Natural killer cell (primary cell): ENCODE measurements at regions not wholly inside any gene's neighbourhood (a gene's known extent, or its start where the extent isn't known, plus 50 kb on each side); places are given as distances from the start of the nearest gene placed in this dataset.

Source experiments
- ATAC-seq, 3 donors: fragments of 150-1000 bp in 2 of 3; fragments of 200-7000 bp in 1 of 3; cut with Tn5 transposase; 1 replicate in 1 of 3; 2 replicates in 2 of 3; pipeline ENCODE4 v1.10.0; 2021; ENCODE audit warnings: mild to moderate bottlenecking in 2 of 3, moderate library complexity in 2 of 3
- DNase-seq, 2 donors: peaks; one replicate each; pipeline versions ENCODE4 v3.0.0 to v3.0.0-alpha.2; 2013 to 2021; ENCODE audit warnings: mixed read lengths in 1 of 2
- H3K27ac ChIP-seq: one replicate; pipeline ENCODE4 v1.5.1; 2013; ENCODE audit warnings: mild to moderate bottlenecking, low read length
- H3K27me3 ChIP-seq: one replicate; pipeline ENCODE4 v1.6.1; 2013; ENCODE audit warnings: low read length; ENCODE audit not compliant: control insufficient read depth, insufficient read depth
- H3K36me3 ChIP-seq: one replicate; pipeline ENCODE4 v1.6.1; 2013; ENCODE audit warnings: low read length; ENCODE audit not compliant: control insufficient read depth, insufficient read depth
- H3K4me1 ChIP-seq: one replicate; pipeline ENCODE4 v1.6.1; 2013; ENCODE audit warnings: low read length; ENCODE audit not compliant: control insufficient read depth, insufficient read depth
- H3K4me3 ChIP-seq: one replicate; pipeline ENCODE4 v1.5.1; 2013; ENCODE audit warnings: low read length
- H3K9me3 ChIP-seq: one replicate; pipeline ENCODE4 v1.6.1; 2013; ENCODE audit warnings: low read length; ENCODE audit not compliant: control insufficient read depth, insufficient read depth
- H3K27ac Mint-ChIP-seq, 2 donors: one replicate each; pipeline ENCODE4 v1.8.0; 2022; ENCODE audit warnings: mild to moderate bottlenecking in 2 of 2, mixed read lengths in 2 of 2, moderate library complexity in 1 of 2
- H3K27me3 Mint-ChIP-seq, 2 donors: one replicate each; pipeline ENCODE4 v1.8.0; 2022; ENCODE audit warnings: low read depth in 2 of 2, mixed read lengths in 2 of 2
- H3K36me3 Mint-ChIP-seq: one replicate; pipeline ENCODE4 v1.8.0; 2022; ENCODE audit warnings: mixed read lengths
- H3K4me1 Mint-ChIP-seq, 2 donors: one replicate each; pipeline ENCODE4 v1.8.0; 2022; ENCODE audit warnings: mixed read lengths in 2 of 2
- H3K4me3 Mint-ChIP-seq: one replicate; pipeline ENCODE4 v1.8.0; 2022; ENCODE audit warnings: mild to moderate bottlenecking, moderate library complexity, mixed read lengths
- H3K9me3 Mint-ChIP-seq, 2 donors: one replicate each; pipeline ENCODE4 v1.8.0; 2022; ENCODE audit warnings: mixed read lengths in 2 of 2
- WGBS: methylation state at CpG from one replicate; pipeline ENCODE4 v1.1.7; 2013; ENCODE audit warnings: missing lambda C conversion rate; ENCODE audit not compliant: insufficient coverage; 5-methylcytosine and 5-hydroxymethylcytosine counted together
- intact Hi-C: fragments of 100-400 bp; cut with micrococcal nuclease; formaldehyde crosslinking; loops from one replicate; pipeline ENCODE4 v1.14.2; 2022
- TF ChIP-seq, protein P1 (sequence below): fragments of 200-600 bp; IDR thresholded peaks from one replicate; pipeline ENCODE4 v1.8.0; 2022; ENCODE audit warnings: antibody characterized with exemption

DNA sequence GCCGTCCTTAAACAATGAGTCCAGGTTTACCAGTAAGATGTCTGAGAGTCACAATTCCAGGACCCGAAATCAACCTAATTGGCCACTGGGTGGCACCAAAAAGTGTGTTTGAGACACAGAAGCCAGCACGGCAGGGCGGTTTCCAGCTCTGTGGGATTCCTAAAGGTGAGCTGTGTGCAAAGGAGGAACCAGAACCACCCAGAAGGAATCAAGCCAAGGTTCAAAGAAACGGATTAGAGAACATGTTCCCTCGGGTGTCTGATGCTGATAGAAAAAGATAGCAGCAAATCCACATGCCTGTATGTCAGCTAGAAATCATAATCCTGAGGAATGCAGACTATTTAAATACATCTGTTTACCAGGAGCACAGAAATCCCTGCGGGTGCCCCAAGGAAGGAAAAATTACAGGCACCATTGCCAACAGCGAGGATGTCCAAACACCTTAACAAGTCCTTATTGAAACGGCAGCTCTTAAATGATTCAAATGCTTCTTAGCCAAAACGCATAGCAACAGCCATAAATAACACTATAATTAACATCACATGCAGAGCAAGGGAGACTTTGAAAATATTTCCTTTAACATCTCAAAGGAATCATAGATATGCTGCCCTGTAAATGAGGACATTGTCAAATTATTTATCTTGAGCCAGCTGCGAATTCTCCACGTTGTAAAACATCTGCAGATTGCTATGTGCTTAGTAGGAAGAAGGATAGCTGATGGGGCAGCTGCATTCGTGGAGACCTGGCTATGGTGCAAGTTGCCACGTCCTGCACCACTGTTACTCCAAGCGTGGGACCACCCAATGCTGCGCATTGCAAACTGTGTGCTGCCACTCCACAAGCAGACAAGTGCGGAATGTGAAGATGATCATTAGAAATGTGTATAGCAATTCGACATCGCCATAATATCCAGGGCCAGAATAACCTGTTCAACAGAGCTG, 318.7 kb upstream of the NCKAP5 start:
- Mint-ChIP-seq H3K9me3 (no peaks in the 10 kb centered on the region), H3K36me3 (no peaks in the 10 kb centered on the region), H3K27ac (no peak overlapping the region), H3K4me3 (no peak overlapping the region), H3K27me3 (peaks cover 11 to 19% of the 10 kb centered on the region in 2 donors), H3K4me1 (no peaks in the 10 kb centered on the region)
- H3K4me3 ChIP-seq: no peak overlapping the region
- no peaks in the 10 kb centered on the region for H3K27me3 ChIP-seq
- no peaks in the 10 kb centered on the region for H3K36me3 ChIP-seq
- WGBS: 56% methylated on average over 19 of the region's 19 CpGs
- no peaks in the 10 kb centered on the region for H3K9me3 ChIP-seq
- intact Hi-C loops: loop anchor here (2.0 to 10.0 kb wide), 2 partner anchors 358 to 526 kb away; no protein-coding TSS in a partner anchor
- TF ChIP-seq, protein P1, sequence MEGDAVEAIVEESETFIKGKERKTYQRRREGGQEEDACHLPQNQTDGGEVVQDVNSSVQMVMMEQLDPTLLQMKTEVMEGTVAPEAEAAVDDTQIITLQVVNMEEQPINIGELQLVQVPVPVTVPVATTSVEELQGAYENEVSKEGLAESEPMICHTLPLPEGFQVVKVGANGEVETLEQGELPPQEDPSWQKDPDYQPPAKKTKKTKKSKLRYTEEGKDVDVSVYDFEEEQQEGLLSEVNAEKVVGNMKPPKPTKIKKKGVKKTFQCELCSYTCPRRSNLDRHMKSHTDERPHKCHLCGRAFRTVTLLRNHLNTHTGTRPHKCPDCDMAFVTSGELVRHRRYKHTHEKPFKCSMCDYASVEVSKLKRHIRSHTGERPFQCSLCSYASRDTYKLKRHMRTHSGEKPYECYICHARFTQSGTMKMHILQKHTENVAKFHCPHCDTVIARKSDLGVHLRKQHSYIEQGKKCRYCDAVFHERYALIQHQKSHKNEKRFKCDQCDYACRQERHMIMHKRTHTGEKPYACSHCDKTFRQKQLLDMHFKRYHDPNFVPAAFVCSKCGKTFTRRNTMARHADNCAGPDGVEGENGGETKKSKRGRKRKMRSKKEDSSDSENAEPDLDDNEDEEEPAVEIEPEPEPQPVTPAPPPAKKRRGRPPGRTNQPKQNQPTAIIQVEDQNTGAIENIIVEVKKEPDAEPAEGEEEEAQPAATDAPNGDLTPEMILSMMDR: no peak
- no peaks in the 10 kb centered on the region for H3K4me1 ChIP-seq
- no peak overlapping the region for H3K27ac ChIP-seq
- peak in 1 of 3 donors; percentile 44 for ATAC-seq
- DNase-seq: peak in 1 of 2 donors; percentile 68

DNA sequence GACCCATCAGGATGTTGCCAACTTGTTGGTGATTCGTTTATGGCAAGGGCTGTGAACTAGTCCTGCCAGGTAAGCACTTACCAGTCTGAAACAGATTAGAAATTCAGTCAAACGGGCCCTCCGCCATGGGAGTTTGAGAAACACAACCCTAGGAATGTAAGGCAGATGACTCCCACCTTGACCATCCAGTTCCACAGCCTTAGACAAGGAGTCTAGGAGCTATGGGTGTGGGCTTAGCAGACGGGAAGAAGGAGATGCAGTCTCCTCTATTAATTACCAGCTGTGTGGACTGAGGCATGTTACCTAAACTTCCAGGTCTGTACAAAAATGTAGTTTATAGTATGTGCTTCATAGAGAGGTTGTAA, 319.4 kb upstream of the NCKAP5 start:
- no peaks in the 10 kb centered on the region for H3K36me3 Mint-ChIP-seq
- 83% methylated on average over 4 of the region's 4 CpGs for WGBS
- H3K4me3 ChIP-seq: no peak overlapping the region
- H3K4me3 Mint-ChIP-seq: no peak overlapping the region
- H3K27me3 ChIP-seq: no peaks in the 10 kb centered on the region
- peaks cover 11 to 19% of the 10 kb centered on the region in 2 donors for H3K27me3 Mint-ChIP-seq
- H3K27ac ChIP-seq: no peak overlapping the region
- no peak overlapping the region for H3K27ac Mint-ChIP-seq
- H3K36me3 ChIP-seq: no peaks in the 10 kb centered on the region
- no peaks in the 10 kb centered on the region for H3K9me3 ChIP-seq
- no peaks in the 10 kb centered on the region for H3K9me3 Mint-ChIP-seq
- no peaks in the 10 kb centered on the region for H3K4me1 ChIP-seq
- TF ChIP-seq, protein P1: no peak
- intact Hi-C loops: loop anchor here (2.0 to 10.0 kb wide), 2 partner anchors 357 to 525 kb away; no protein-coding TSS in a partner anchor
- DNase-seq: no peak
- no peaks in the 10 kb centered on the region for H3K4me1 Mint-ChIP-seq
- no peak for ATAC-seq

DNA sequence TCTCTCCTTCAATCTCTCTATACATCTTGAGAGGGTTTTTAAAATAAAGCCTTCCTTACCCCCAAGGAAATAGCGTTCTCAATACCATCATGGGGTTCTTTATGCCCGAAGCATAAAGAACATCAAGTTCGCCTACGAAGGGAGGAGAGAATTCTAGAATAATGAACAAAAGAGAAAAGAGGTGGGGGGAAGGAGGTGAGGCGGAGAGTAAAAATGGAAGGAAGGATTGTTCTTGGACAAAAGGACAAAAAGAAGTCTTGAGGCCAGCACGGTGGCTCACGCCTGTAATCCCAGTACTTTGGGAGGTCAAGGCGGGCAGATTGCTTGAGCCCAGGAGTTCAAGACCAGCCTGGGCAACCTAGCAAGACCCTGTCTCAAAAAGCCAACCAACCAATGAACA, 319.8 kb upstream of the NCKAP5 start:
- no peak overlapping the region for H3K4me3 Mint-ChIP-seq
- H3K36me3 ChIP-seq: no peaks in the 10 kb centered on the region
- H3K27me3 ChIP-seq: no peaks in the 10 kb centered on the region
- H3K9me3 Mint-ChIP-seq: no peaks in the 10 kb centered on the region
- 94% methylated on average over 8 of the region's 8 CpGs for WGBS
- H3K9me3 ChIP-seq: no peaks in the 10 kb centered on the region
- H3K4me1 ChIP-seq: no peaks in the 10 kb centered on the region
- no peak for ATAC-seq
- H3K36me3 Mint-ChIP-seq: no peaks in the 10 kb centered on the region
- no peak overlapping the region for H3K27ac ChIP-seq
- TF ChIP-seq, protein P1: no peak
- intact Hi-C loops: loop anchor here (10.0 kb wide), 1 partner anchor 357 kb away; no protein-coding TSS in a partner anchor
- H3K27ac Mint-ChIP-seq: no peak overlapping the region
- H3K4me1 Mint-ChIP-seq: no peaks in the 10 kb centered on the region
- peaks cover 11 to 19% of the 10 kb centered on the region in 2 donors for H3K27me3 Mint-ChIP-seq
- no peak overlapping the region for H3K4me3 ChIP-seq
- DNase-seq: no peak
